ENCODE measurements at regions not wholly inside any gene's neighbourhood (a gene's known extent, or its start where the extent isn't known, plus 50 kb on each side); places are given as distances from the start of the nearest gene placed in this dataset.

GRCh38 chr6:8881663-8882062 lies 446.3 kb upstream of the SLC35B3 start:
- TF ChIP-seq CTCF (IDR thresholded peaks at IDR 0.05), result no peak
- no peak for TF ChIP-seq TCF7L2 (IDR thresholded peaks at IDR 0.05; ENCODE audit: low read depth, low read length)
- TF ChIP-seq POLR2AphosphoS5 (IDR thresholded peaks at IDR 0.05; ENCODE audit: low read depth, low read length), result no peak

Measured in Panc1 (cell line).